GM06990 (cell line): ENCODE measurements at regions not wholly inside any gene's neighbourhood (a gene's known extent, or its start where the extent isn't known, plus 50 kb on each side); places are given as distances from the start of the nearest gene placed in this dataset.
"Not testable (repeated sequence)": the region's sequence is repeated elsewhere in the genome, so short reads cannot be mapped to it uniquely, and the experiment has no call there.

ENCODE experiments used
- DNase-seq: peaks from one replicate; pipeline ENCODE4 v3.0.0-alpha.2; 2011; ENCODE audit not compliant: insufficient read length; ENCODE audit errors: extremely low read depth
- H3K27me3 ChIP-seq: replicated peaks from 2 replicates; pipeline ENCODE4 v1.6.0; 2011; ENCODE audit warnings: low read length; ENCODE audit not compliant: control insufficient read depth, insufficient read depth
- H3K36me3 ChIP-seq: 2 replicates; pipeline ENCODE4 v1.5.1; 2011; ENCODE audit warnings: low read length; ENCODE audit not compliant: control insufficient read depth, insufficient read depth
- H3K4me3 ChIP-seq: replicated peaks from 2 replicates; pipeline ENCODE4 v1.5.1; 2011; ENCODE audit warnings: low read depth, mild to moderate bottlenecking, control low read depth, low read length

DNA sequence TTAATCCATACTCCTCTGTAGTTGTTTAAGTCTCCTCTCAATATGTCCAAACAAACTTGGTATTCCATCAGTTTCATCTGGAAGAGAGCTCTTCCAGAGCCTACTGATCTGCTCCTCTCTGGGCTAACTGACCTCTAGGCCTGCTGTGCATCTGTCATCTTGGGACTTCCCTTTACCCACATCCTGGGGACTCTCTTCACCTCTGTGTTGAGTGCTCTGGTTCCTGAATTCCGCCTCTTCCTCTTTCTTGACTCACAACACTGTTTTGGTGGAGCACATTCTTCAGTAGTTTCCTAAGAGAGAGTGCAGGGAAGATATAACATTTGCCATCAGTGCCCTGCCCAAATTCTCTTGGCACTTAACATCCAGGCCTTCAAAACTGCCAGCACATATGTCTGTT lies 55.9 kb upstream of the NOTCH2NLA start:
- not testable (repeated sequence) for DNase-seq, H3K27me3 ChIP-seq, H3K36me3 ChIP-seq, H3K4me3 ChIP-seq

DNA sequence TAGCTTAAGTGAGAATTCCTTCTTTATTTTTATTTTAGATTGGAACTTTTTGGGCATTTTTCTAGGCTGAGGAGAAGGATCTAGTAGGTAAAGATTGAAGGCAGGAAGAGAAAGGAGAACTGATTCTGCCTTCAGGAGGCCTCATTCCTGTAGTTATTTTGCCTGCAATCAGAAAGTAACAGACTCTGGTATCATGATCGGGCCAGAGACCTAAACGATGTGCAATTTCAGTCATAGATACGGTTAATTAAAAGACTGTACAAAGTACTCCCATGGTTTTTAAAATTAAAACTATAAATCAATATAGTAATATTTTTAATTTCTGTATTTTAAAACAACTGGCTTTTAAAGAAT lies 54.7 kb upstream of the NOTCH2NLA start:
- not testable (repeated sequence) for H3K27me3 ChIP-seq, DNase-seq, H3K4me3 ChIP-seq, H3K36me3 ChIP-seq

DNA sequence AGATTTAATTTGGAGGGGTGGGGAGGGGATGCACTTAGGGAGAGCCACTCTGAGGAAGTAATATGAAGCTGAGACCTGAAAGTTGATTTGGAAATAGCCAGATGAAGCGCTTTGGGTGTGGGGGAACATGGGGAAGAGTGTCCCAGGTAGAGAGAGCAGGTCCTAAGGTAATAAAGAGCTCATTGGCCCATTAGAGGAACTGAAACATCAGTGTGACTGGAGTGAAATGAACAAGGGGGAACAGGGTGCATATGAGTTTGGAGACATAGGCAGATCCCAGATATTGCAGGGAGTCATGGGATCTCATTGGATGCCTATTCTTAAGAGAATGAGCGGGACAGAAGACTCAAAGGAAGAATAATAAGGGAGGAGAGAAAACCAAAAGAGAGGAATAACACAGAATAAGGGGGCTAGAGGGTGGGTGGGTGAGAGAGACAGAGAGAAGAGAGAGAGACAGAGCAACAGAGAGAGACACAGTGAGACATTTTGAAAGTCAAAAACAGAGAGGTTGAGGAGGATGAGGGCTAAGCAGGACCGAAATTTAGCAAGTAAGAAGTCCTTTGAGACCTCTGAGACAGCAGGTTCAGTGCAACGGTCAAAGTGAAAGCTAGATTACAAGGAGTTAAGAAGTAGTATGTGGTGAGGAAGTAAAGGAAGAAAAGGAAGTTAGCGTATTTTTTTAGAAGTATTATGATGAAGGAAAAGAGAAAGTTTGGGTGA lies 54.1 kb upstream of the NOTCH2NLA start:
- H3K27me3 ChIP-seq, H3K4me3 ChIP-seq, H3K36me3 ChIP-seq, DNase-seq: not testable (repeated sequence)

DNA sequence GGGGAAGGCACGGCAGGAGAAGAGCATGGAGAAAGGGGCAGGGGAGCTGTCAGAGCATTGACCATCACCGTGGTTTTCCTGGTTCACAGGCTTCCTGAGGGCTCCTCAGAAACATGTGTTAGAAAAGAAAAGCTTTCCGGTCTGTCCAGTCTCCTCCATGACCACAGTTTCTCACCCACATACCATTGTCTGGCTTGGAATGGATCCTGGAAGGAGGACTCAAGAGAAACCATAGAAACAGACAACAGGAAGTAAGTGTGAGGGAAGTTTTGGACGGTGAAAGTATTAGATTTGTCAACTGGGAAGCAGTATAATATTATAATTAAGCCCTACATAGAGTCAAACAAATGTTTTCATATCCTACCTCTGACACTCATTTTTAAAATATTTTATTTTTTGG lies 52.7 kb upstream of the NOTCH2NLA start:
- not testable (repeated sequence) for DNase-seq, H3K36me3 ChIP-seq, H3K4me3 ChIP-seq, H3K27me3 ChIP-seq

DNA sequence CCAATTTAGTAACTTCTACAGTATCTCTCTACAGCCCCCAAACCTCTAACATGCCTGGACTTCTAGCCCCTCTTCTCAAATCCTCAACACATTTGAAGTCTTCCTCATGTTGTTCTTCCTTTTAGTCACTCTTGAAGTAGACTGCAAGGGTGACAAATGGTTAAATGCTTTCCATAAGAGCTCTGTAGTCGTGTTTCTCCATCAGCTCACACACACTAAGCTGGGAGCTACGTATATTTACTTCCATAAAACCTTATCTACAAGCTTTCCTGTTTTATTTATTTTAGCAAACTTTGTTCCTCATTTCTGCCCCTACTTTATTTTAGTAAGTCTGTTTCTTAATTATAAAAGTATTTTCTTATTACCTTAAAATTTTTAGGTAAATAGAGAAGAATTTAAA lies 49.9 kb upstream of the NOTCH2NLA start:
- DNase-seq, H3K4me3 ChIP-seq, H3K36me3 ChIP-seq, H3K27me3 ChIP-seq: not testable (repeated sequence)
